Left hindlimb (tissue), 1 donor: ENCODE measurements at regions not wholly inside any gene's neighbourhood (a gene's known extent, or its start where the extent isn't known, plus 50 kb on each side); places are given as distances from the start of the nearest gene placed in this dataset.
"Not testable (repeated sequence)": the region's sequence is repeated elsewhere in the genome, so short reads cannot be mapped to it uniquely, and the experiment has no call there.

Source experiments
- DNase-seq: peaks from one replicate; pipeline ENCODE4 v3.0.0-alpha.2; 2018

- DNase-seq: no peak
Observed at GRCh38 chr13:99765869-99766268, 205.7 kb downstream of the ZIC5 start.

GRCh38 chr13:99760456-99760855, 211.1 kb downstream of the ZIC5 start:
- no peak for DNase-seq

DNA sequence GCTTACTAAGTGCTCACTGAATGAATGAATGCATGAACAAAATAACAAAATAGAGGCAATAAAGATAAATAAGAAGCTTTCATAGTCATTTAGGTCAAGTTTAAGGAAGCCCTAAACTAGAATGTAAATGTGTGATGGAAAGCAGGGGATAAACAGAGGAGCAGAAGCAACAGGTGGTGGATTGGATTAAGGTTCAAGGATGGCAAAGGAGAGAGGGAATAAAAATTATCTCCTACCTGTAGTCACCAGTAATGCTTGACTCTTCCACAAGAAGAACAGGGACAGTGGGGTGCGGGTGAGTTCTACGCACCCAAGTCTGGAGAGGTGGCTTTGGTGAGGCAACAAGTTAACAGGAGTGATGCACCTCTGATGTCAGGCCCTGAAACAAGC, 212.4 kb downstream of the ZIC5 start:
- DNase-seq: no peak

GRCh38 chr13:99758460-99759162, 213.0 kb downstream of the ZIC5 start:
- DNase-seq: no peak

GRCh38 chr13:99757756-99758459, 213.7 kb downstream of the ZIC5 start:
- no peak for DNase-seq

DNA sequence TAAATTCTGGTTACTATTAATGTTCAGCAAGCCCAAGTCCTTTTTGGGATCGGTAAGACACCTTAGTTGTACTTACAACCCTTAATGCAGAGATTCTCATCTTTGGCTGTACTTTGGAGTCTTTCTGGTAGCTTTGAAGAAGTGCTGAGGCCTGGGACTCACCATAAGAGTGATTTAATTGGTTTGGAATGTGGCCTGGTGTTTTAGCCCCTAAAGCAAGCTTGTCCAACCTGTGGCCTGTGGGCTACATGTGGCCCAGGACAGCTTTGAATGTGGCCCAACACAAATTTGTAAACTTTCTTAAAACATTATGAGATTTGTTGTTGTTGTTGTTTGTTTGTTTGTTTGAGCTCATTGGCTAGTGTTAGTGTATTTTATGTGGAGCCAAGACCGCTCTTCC, 215.3 kb downstream of the ZIC5 start:
- no peak for DNase-seq

- not testable (repeated sequence) for DNase-seq
Observed at GRCh38 chr13:99754750-99755149, 216.8 kb downstream of the ZIC5 start.

GRCh38 chr13:99752373-99752772, 219.2 kb downstream of the ZIC5 start:
- no peak for DNase-seq

DNA sequence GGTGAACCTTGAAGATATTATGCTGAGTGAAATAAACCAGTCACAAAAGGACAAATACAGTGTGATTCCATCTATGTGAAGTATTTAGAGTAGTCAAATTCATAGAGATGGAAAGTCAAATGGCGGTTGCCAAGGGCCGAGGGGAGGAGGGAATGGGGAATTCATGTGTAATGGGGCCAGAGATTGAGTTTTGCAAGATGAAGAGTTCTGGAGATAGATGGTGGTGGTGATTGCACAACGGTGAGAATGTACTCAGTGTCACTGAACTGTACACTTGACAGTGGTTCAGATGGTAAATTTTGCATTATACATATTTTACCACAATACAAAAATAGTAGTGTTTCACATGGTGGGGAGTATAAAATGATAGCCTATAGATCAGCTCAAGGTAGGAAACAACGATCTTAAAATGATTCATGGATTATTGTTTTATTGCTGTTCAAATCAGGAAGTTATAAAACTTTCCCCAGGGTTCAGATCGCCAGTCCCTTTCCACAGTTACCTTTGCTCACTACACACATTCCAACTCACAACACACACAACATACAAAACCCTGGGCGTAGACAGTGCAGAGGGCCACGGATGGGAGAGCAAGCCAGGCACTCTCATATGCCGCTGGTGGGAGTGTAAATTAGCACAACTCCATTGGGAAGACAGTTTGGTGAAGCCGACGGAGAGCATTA, 219.9 kb downstream of the ZIC5 start:
- no peak for DNase-seq

GRCh38 chr13:99750951-99751350, 220.6 kb downstream of the ZIC5 start:
- DNase-seq: no peak

- DNase-seq: no peak
Observed at GRCh38 chr13:99749271-99750019, 222.1 kb downstream of the ZIC5 start.

DNA sequence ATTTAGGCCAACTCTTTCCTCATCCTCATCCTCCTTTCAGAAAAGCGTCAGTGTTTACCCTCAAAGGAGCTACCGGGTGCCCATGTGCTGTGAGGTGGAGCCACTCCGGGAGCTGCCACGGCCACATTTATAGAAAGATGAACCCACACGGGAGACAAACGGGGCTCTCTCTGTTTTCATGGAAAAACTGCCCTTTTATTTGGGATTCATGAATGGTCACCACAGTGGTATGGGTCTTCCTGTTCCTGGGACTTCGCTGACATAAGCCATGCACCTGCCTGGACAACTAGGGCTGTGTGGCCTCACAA, 224.2 kb downstream of the ZIC5 start:
- DNase-seq: no peak

- DNase-seq: no peak
Observed at GRCh38 chr13:99746637-99747402, 224.7 kb downstream of the ZIC5 start.

GRCh38 chr13:99743094-99743493, 228.5 kb downstream of the ZIC5 start:
- DNase-seq: no peak

- no peak for DNase-seq
Observed at GRCh38 chr13:99741960-99742359, 229.6 kb downstream of the ZIC5 start.

DNA sequence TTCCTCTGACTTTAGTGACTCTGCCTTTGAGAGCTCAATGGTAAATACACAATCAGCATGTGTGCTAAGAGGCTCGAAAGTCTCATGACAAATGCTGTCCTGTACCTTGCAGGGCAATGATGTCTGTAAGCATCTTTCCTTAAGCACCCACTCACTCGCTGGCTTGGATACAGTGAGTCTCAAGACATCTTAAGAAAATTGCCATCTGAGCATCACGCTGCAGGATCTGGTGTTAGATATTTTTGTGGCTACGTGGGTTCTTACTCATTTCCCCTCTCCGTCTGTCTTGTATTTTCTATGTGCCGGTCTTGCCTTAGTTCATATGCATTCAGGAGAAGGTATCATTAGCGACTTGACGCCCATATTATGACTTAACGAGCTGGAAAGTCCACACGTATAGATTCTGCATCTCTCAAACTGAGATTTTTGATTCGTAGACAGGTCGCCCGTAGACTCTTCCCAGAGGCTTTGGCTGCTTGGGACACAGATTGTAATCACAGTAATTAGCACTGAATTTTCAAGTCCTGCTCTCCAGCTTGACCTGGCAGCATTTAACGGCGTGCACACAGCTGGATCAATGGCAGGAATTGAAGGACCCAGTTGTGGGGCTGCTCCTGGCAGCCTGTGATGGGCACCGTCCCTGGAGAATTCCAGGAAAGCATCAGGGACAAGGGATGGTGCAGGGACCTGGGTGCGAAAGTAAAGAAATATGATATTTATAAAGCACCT, 231.2 kb downstream of the ZIC5 start:
- no peak for DNase-seq

DNA sequence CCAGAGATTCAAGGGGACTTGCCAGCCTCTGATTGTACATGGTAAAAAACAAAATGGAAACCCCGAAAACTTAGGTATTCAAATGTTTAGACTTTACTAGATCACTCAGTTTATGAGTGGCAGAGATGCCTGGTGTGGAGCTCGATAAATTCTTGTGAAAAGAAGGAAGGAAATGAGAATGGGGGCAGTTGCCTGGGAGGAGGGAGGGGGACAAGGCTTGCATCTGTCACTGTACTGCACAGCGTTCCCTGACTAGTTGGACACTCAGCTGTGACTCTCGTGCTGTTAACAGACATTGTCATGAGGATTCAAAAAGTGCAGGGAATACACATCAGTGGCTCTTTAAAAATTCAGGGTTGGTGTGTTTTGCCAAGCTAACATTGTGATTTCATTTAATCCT, 232.9 kb downstream of the ZIC5 start:
- DNase-seq: no peak

GRCh38 chr13:99737481-99738245, 233.9 kb downstream of the ZIC5 start:
- DNase-seq: no peak

GRCh38 chr13:99736541-99736940, 235.0 kb downstream of the ZIC5 start:
- DNase-seq: no peak

DNA sequence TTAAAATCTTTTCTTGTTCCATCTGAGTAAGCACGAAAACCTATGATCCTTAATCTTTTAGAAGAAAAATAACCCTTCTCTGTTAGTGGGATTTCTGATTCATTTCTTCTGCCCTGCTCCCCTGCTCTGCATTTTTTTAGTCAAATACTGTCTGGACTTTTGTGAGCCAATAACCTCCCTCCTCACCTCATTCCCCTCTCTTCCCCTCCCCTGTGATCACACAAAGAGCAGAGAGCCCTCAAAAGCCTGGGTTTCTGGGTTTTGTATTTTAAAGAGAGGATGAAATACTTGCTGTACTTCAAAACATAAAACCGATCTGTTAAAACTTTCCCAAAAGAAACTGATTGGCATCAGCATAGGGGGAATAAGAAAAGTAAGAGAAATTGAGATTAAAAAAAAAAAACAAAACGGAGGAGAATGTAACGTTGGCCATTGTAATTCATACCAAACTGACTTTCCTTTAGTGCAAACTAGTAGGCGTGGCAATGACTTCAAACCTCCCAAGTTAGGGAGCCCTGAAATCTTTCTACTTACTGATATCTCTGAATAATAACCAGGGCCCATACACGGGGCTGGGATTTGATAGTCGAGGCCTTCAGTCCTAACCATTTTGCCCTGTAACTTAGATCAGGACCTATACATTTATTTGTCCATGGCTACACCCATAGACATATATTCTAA, 232.9 kb downstream of the TM9SF2 start:
- DNase-seq: no peak

DNA sequence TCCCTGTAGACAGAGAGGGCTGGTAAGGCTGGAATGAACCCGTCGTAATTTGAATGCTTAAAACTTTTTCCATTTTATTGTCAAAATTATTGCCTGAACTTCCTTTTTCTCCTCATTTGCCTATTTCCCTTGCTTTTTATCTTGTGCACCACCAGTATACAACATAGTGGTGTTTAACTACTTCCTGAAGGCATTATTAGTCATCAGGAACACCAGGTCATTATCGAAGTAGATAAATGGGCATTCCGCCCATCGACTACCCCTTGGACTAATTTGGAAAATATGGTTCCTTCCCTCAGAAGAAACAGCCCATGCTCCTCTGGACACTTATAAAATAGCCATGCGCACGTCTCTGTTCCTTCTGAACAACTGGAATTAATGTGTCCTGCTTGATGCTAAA, 232.1 kb downstream of the TM9SF2 start:
- DNase-seq: no peak
